A172 (cell line): ENCODE measurements at regions not wholly inside any gene's neighbourhood (a gene's known extent, or its start where the extent isn't known, plus 50 kb on each side); places are given as distances from the start of the nearest gene placed in this dataset.
A peak's percentile ranks its signal among the peaks of the same experiment; 100 is the strongest.
"Not testable (repeated sequence)": the region's sequence is repeated elsewhere in the genome, so short reads cannot be mapped to it uniquely, and the experiment has no call there.

Source experiments
- DNase-seq: peaks from one replicate; pipeline ENCODE4 v3.0.0-alpha.2; 2015; ENCODE audit warnings: low spot score

DNA sequence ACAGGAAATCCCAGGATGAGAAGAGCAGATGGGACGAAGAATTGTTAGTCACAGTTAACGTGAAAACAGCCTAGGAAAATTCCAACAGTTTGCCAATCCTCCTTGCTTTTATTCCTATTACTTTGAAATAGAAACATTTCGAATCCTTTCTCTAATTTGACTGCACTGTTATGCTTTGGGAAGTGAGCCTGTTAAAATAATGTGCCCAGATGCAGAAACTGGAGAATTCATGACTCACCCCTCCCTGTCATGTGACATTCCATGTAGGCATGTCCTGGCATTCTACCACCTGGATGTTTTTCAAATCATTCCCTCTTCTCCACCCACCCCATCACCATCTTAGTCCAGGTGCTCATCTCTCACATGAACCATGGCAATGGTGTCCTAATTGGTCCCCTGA lies 107.3 kb downstream of the MINAR1 start:
- DNase-seq, result peak; percentile 23

DNA sequence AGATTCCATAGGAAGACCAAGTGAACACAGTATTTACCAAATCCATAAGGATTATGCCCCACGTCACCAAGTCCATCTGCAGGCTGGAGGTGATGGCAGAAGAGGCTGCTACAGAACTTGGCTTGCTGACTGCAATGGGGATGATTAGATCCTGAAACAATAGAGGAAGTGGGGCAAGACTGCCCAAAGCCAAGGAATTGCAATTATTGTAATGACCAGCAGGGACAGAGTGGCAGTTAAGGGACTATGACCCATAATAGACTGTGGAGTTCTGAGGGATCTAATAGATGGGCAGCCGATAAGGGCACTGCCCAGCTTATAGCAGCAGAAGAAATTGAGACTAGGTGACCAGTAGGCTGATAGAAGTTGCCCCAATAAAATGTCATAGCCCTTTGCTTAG lies 108.4 kb downstream of the MINAR1 start:
- no peak for DNase-seq

DNA sequence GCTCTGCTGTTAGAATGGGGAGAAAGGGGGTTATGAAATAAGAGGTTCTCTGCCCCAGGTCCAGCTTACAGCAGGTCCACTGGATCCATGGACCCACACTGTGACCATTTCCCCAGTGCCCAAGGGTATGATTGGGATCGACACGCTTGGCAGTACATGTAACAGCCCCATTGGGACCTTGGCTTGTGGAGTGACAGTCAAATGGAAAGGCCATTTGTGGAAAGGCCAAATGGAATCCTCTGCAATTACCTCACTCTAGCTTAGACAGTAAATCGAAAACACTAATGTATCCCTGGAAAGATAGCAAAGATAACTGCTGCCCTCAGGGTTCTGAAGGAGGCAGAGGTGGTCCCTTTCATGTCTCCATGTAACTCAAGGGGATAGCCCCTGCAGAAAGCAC lies 109.1 kb downstream of the MINAR1 start:
- no peak for DNase-seq

DNA sequence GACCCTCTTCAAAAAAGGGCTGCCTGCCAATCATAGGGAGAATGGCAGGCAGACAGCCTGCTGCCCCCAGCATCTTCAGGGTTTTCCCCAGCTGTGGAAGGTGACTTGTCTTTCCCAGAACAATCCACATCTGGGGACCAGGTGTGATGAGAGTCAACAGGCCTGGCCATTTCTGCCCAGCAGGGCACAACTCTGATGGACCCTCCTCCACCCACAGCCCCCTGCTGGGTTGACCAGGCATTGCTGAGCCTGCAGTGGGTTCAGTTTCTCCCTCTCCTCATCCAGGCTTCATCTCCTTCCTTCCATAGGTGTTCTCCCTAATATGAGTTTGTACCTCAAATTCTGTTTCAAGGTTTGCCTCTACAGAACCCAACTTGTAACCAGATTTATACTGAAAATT lies 111.0 kb downstream of the MINAR1 start:
- DNase-seq, result no peak

DNA sequence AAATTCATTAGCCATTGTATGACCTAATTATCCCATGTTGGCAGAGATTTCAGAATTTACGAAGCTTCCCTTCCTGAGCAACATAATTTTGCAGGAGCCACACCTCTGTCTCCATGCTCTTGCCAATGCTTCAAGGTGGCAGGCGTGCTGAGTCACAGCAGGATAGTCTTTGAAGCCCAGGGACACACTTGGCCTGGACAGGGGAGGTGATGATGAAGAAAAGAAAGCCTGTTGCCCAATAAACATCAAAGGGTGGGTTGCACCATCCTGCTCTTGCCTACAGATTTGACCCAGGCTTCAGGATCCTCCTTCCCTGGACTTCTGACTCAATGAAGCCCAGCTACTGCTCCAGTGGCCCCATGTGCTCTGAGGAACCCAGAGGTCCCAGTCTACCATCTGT lies 117.1 kb downstream of the MINAR1 start:
- no peak for DNase-seq

DNA sequence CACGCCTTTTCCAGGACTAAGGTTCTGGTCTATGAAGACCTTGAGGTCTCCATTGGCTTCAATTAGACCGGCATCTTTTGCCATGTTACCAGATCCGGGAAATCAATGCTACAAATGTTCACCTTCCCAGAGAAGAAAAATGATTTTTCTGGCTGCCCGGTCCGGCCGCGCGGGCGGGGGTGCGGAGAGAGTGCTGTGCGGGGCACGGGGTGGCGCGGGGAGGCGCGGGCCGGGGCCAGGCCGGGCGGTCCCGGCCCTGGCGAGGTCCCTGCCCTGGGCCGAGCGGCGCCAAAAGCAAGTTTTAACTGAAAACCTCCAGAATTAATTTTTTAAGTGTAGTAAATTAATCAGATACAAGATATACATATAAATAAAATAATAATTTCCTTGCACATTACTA lies 128.2 kb downstream of the MINAR1 start:
- no peak for DNase-seq

DNA sequence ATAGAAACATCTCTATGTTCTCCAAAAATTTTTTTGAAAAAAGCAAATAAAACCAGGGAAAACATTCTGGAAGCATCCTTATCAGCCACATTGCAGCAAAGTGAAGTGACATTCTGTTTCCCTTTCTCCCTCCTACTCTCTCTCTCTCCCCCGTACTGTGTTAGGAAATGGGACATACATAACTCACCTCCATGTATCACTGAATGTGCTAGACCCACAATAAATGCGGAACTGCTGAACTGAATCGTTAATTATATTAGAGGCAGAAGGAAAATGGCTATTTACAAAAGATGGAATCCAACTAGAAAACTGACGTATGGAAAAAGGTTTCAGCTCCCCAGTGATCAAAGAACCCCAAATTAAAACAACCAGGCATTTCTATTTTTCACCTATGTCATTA lies 129.8 kb downstream of the MINAR1 start:
- no peak for DNase-seq

DNA sequence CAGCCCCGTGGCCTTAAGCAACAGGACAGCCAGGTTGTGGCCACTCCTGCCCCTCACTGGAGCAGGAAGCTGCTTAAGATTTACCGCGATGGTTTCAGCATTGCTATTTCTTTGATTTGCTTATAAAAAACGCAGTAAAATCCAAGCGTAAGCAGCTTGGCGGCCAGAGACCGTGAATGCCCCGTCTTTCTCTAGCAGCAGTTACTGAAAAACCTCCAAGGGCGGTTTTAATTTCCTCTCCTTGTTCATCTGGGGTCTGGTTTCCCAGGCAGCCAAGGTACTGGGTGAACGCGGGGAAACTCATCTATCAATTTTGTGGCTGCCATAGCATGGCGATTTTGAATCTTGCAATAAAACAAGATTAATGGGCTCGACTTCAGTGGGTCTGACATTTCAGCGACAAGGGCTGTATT lies 130.3 kb downstream of the MINAR1 start:
- DNase-seq, result peak; percentile 4

DNA sequence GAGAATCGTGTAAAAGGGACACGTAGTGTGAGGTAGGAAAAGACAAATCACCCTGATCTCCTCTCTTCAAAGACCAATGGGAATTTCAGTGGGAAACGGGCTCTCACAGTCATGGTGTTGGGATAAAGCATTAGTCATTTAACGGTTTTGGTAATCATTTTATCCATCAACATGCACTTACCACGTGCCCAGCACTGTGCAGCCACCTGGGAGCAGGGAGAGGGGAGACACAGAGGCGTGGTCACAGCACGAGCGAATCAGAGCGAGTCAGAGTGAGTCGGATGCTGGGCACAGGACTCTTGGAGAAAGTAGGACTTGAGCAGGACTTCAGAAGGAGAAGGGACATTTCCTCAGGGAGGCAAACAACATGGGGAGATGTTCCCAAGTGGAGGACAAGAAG lies 130.8 kb downstream of the MINAR1 start:
- no peak for DNase-seq

DNA sequence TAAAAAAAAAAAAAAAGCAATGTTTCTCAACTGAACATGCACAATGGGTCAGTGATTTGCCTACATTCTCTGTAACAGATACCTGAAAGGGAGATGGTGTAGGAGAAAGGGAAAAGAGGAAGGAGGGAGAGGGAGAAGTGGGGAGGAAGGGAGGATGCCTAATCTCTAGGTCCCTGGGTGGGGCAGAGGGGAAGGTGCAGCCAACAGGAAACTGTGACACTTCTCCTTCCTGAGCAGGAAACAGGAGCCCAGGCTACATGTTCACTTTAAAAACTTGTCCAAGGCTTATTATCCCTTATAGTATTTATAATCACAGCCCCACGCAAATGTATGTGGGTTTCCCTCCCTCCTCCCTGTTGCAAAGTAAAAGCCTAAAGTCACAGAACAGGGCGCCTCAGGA lies 137.9 kb downstream of the MINAR1 start:
- DNase-seq, result no peak

DNA sequence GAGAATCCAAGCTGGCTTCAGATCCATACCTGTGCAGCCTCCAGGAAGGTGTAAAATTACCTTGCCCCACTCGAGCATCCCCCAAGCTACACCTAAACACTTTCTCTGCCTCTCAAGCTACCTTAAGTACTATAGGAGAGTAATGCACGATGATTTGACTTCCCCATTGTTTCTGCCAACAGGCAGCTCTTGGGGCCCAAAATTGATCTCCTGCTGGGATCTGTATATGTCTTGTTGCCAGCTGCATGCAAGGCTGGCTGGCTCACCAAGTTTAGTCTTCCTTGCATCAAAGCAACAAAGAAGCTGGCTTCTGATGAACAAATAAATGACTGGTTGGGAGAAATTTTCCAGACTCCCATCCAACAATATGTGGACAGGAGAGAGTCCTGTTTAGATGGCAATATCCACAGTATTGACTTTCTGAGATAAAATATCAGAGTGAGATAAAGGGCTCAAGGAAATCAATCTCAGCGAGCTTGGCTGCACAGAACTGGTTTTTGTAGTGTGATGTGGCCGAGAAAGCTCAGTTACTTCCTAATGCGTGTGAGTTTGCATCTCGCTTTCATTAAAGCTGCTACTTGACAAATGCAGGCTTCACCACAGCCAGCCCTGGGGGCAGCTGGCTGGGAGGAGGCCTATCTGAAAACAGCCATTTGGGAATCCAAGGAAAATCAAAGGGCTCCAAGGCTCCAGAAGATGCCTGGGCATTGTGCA lies 140.7 kb downstream of the MINAR1 start:
- no peak for DNase-seq

DNA sequence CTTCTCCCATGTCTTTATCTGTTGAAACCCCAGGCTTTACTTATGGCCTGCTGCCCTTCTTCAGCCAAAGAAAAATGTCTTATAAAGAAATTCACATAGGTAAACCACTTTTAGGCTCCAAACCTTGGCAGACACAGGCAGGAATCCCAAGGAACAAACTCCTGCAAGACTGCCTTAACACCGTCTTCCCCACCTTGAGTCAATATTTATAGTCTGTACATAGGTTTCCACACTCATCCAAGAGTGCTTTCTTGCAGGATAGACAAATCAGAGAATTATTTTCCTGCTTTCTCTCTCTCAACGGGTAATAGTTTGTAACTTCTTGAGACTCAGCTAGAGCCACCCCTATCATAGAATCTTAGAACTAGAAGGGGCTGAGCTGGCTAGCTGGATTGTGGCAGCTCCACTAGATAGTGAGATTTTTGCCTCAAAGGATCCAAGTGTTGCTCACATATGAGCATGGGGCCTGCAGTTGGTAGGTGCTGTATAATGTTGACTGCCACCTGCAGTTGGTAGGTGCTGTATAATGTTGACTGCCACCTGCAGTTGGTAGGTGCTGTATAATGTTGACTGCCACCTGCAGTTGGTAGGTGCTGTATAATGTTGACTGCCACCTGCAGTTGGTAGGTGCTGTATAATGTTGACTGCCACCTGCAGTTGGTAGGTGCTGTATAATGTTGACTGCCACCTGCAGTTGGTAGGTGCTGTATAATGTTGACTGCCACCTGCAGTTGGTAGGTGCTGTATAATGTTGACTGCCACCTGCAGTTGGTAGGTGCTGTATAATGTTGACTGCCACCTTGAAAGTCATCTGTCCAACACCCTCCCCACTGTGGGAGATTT lies 142.5 kb downstream of the MINAR1 start:
- DNase-seq, result not testable (repeated sequence)

DNA sequence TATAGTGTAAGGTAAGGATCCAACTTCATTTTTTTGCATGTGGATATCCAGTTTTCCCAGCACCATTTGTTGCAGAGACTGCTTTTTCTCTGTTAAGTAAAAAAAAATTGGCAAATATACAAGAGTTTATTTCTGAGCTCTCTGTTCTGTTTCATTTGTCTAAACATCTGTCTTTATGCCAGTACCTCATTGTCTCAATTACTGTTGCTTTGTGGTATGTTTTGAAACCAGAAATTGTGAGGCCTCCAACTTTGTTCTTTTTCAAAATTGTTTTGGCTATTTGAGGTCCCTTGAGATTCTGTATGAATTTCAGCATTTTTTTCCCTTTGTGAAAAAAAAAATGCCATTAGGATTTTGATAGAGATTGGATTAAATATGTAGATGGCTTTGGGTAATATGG lies 150.5 kb downstream of the MINAR1 start:
- DNase-seq, result no peak

DNA sequence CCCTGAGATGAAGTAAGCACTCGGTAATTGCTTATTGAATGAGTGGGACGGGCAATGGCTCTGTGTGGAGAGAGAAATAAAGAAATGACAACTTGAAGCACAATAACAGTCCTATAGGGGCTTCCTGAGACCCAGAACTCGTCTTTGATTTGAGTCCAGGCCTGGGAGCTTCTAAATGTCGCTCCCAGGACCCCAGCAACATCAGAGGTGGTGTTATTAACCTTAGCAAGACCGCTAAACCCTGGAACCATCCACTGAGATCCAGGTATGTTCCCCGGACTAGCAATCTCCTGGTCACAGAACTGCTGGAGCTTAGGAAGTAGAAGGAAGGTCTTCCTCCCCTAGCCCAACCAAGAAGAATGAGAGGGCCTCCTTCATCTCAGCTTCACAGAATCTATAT lies 160.0 kb downstream of the MINAR1 start:
- no peak for DNase-seq

DNA sequence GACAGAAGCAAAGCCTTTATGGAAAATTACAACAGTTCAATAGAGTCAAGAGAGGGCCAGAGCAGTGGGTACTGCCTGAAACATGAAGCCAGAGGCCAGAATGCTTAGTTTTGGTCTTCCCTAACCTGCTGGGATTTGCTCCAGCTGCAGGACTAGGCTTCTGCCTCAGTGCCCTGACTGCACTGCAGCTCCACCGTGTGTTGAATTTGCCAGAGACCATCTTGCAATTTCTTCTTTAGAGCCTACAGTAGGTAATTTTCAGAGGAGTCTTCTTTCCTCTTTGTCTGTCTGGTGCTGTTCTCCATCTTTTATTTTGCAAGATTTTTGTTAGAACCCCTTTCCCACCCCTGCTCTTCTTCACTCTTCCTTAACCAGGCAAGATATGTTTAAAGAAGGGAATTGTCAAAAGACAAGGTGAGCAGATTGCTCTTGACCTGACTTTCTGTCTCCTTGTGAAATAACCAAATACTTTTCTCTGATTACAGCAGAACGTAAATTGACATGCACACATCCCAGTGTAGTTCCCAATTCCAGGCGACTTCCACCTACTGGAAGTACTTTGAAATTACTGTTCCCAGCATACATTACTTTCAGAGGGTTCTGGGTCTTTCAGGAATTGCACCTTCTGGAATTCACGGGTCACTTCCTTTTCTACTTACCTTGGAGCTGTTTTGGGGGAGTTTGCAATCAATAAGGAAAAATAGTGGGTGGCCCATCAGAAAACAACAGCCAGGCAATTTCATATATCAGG lies 161.2 kb downstream of the MINAR1 start:
- no peak for DNase-seq

DNA sequence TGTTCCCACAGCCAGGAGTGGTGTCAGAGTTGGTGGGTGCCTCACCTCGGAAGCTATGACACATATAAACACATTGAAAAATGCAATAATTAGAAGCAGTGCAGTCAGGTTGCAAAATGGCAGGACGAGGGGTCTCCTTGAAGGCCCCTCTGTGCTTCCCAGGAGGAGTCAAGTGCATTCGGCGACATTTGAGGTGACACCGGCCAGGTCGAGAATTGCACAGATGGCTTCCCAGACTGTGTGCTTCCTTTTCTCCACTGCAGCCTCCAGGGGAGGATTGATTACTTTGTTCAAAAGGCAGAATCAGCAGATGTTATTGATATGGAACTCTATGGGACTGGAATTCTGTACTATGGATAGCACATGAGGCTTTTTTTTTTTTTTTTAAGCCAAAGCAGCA lies 163.2 kb downstream of the MINAR1 start:
- DNase-seq, result no peak

DNA sequence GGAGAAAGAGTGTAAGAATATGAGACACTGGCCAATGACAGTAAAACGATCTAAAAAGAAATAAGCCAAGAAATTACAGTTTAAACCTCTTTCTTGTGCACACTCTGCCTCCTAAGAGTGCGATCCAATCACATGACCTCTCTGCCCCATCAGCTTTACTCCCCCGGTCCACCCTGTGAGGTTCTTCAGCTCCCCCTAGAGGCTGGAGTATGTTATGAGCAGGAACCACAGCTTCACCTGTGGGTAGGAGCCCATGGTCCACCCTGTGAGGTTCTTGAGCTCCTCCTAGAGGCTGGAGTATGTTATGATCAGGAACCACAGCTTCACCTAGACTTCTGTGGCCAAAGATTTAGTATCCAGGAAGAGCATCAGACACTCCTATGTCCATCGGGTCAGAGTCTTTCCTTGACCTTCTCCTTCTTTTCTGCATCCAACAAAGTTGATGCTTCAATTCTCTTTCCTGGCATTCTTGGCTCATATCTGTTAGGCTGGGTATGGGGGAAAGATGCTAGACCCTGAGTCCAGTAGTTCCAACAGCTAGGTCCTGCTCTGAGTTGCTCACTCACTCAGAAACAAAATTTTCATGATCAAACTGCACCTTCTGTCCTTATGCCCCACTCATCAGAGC lies 164.0 kb downstream of the MINAR1 start:
- peak; percentile 84 for DNase-seq

DNA sequence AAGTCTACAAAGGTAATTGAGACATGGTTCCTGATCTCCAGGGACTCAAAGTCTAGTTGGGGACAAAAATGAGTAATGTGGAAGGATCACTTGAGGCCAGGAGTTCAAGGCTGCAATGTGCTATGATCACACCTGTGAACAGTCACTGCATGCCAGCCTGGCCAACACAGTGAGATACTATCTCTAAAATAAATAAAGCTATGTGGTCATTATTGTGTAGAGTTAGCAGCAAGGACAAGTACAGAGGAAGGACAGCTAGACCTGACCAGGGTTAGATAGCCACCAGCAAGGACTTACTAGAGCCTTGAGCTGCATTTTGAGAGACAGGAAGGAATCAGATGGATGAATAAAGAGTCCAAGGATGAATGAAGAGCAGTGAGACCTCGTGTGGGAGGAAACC lies 166.5 kb downstream of the MINAR1 start:
- DNase-seq, result no peak

DNA sequence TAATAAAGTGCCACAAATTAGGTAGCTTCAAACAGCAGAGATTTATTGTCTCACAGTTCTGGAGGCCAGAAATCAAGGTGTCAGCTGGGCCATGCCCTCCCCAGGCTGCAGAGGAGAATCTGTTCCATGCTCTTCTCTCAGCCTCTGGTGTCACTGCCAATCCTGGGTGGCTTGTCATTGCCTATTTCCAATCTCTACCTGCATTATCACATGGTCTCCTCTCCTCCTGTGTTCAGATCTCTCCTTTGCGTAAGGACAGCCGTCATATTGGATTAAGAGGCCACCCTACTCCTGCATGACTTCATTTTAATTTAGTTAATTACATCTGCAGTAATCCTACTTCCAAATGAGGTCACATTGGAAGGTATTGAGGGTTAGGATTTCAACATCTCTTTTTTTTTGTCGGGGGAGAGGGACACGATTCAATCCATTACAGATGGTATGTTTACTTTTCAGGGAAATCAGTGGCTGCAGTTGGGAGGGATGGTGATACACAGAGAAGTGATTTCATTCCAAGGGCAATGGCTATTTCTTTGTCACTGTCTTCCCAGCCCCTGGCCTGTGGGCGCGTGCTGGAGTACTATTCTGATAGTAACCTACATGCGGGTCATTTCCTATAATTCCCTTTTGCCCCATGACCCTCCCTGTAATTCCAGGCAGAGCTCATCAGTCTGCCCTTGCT lies 169.4 kb downstream of the MINAR1 start:
- no peak for DNase-seq

DNA sequence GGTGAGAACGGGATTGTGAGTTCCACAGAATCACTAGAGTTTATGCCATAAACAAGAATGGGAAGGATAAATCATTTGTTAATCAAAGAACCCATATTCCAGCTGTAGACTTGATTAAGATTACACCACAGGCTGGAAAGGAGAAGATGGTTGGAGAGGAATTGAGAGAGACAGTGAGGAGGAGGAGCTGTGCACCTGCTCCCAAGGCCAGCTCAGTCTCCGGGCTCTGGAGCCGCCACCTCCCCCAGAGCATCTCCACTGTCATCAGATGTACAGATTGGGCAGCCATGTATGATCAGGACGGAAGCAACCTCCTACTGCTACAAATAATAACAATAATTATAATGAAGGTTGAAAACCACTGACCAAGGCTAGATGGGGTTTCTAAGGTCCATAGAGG lies 170.0 kb downstream of the MINAR1 start:
- DNase-seq, result no peak

DNA sequence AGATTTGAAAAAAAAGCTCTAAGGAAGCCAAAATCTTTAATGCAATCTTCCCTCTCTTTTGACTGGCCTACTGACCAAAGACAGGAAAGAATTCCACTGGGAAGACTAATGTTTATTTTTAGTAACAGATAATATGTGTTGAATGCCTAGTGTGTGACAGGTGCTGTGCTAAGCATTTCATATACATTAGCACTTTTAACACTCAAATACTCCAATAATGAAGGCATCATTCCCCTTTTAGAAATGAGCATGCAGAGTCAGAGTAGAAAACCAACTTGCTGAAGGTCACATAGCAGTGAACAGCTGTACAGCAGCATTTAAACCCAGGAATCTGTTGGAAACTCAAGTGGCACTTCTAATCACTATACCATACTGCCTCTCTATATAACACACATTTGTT lies 170.6 kb downstream of the MINAR1 start:
- DNase-seq, result no peak
